Right ventricle myocardium inferior (tissue), 1 donor: ENCODE measurements at regions not wholly inside any gene's neighbourhood (a gene's known extent, or its start where the extent isn't known, plus 50 kb on each side); places are given as distances from the start of the nearest gene placed in this dataset.

Source experiments
- ATAC-seq: fragments of 200-7000 bp; cut with Tn5 transposase; one replicate; pipeline ENCODE4 v1.9.1; 2020; ENCODE audit warnings: mild to moderate bottlenecking, moderate library complexity
- DNase-seq: peaks from one replicate; pipeline ENCODE4 v3.0.0; 2021; ENCODE audit errors: missing footprints
- intact Hi-C: fragments of 100-400 bp; cut with DNase I; formaldehyde crosslinking; loops from one replicate; pipeline ENCODE4 v1.11.0; 2022
- donor health status: DM: no; HTN: yes; CAD: no; lungs with severe emphysema.

- ATAC-seq, result no peak
- DNase-seq, result no peak
- intact Hi-C loops, result loop anchor here (10.0 kb wide), 1 partner anchor 338 kb away; no protein-coding TSS in a partner anchor
These were observed 427.7 kb upstream of the THBS1 start for GRCh38 chr15:39153058-39153714.

- no peak for DNase-seq
- ATAC-seq, result no peak
- intact Hi-C loops, result loop anchor here (10.0 kb wide), 1 partner anchor 339 kb away; no protein-coding TSS in a partner anchor
These were observed 427.2 kb upstream of the THBS1 start for GRCh38 chr15:39153716-39154115.

- DNase-seq, result no peak
- intact Hi-C loops, result loop anchor here (10.0 kb wide), 1 partner anchor 339 kb away; no protein-coding TSS in a partner anchor
- ATAC-seq, result no peak
These were observed 426.6 kb upstream of the THBS1 start for GRCh38 chr15:39154227-39154638.

- ATAC-seq, result no peak
These were observed 426.1 kb upstream of the THBS1 start for GRCh38 chr15:39154776-39155175.

GRCh38 chr15:39156166-39156565 is 424.7 kb upstream of the THBS1 start:
- DNase-seq, result no peak
- peak; percentile 79 for ATAC-seq

More at GRCh38 chr15:39154776-39155175, 426.1 kb upstream of the THBS1 start:
- intact Hi-C loops, result loop anchor here (10.0 kb wide), 1 partner anchor 340 kb away; no protein-coding TSS in a partner anchor
- no peak for DNase-seq

GRCh38 chr15:39156646-39157250 is 424.1 kb upstream of the THBS1 start:
- peak; percentile 65 for DNase-seq
- peak; percentile 96 for ATAC-seq

More at GRCh38 chr15:39156166-39156565, 424.7 kb upstream of the THBS1 start:
- intact Hi-C loops, result loop anchor here (10.0 kb wide), 1 partner anchor 341 kb away; no protein-coding TSS in a partner anchor

GRCh38 chr15:39157882-39158281 is 423.0 kb upstream of the THBS1 start:
- intact Hi-C loops, result loop anchor here (10.0 kb wide), 1 partner anchor 343 kb away; no protein-coding TSS in a partner anchor
- ATAC-seq, result no peak
- no peak for DNase-seq

More at GRCh38 chr15:39156646-39157250, 424.1 kb upstream of the THBS1 start:
- intact Hi-C loops, result loop anchor here (10.0 kb wide), 1 partner anchor 342 kb away; no protein-coding TSS in a partner anchor

- no peak for ATAC-seq
- intact Hi-C loops, result loop anchor here (10.0 kb wide), 1 partner anchor 345 kb away; no protein-coding TSS in a partner anchor
- DNase-seq, result no peak
These were observed 421.0 kb upstream of the THBS1 start for GRCh38 chr15:39159833-39160232.

- no peak for DNase-seq
- ATAC-seq, result no peak
- intact Hi-C loops, result no loop called here
These were observed 419.8 kb upstream of the THBS1 start for GRCh38 chr15:39161096-39161495.

GRCh38 chr15:39165020-39165706 is 415.7 kb upstream of the THBS1 start:
- ATAC-seq (no peak), DNase-seq (no peak)
- intact Hi-C loops, result no loop called here

- ATAC-seq, result peak; percentile 15
- intact Hi-C loops, result no loop called here
These were observed 413.5 kb upstream of the THBS1 start for GRCh38 chr15:39167164-39168058.

GRCh38 chr15:39171944-39172368 is 408.9 kb upstream of the THBS1 start:
- ATAC-seq, result peak; percentile 83
- intact Hi-C loops, result loop anchor here (1.0 kb wide), 1 partner anchor 407 kb away; no protein-coding TSS in a partner anchor
- DNase-seq, result no peak

More at GRCh38 chr15:39167164-39168058, 413.5 kb upstream of the THBS1 start:
- DNase-seq, result no peak

- ATAC-seq (peak; percentile 77), DNase-seq (no peak)
- intact Hi-C loops, result loop anchor here (1.0 kb wide), 1 partner anchor 407 kb away; no protein-coding TSS in a partner anchor
These were observed 408.2 kb upstream of the THBS1 start for GRCh38 chr15:39172380-39173281.

- DNase-seq (no peak), ATAC-seq (no peak)
- intact Hi-C loops, result no loop called here
These were observed 407.5 kb upstream of the THBS1 start for GRCh38 chr15:39173426-39173825.

GRCh38 chr15:39174332-39174731 is 406.5 kb upstream of the THBS1 start:
- ATAC-seq, result no peak
- intact Hi-C loops, result no loop called here
- no peak for DNase-seq

GRCh38 chr15:39176030-39176429 is 404.8 kb upstream of the THBS1 start:
- ATAC-seq, result no peak
- intact Hi-C loops, result no loop called here
- DNase-seq, result no peak

GRCh38 chr15:39177561-39177960 is 403.3 kb upstream of the THBS1 start:
- intact Hi-C loops, result no loop called here
- no peak for ATAC-seq
- DNase-seq, result no peak
